LNCaP clone FGC (cell line): ENCODE measurements at regions not wholly inside any gene's neighbourhood (a gene's known extent, or its start where the extent isn't known, plus 50 kb on each side); places are given as distances from the start of the nearest gene placed in this dataset.

Experiments used
- DNase-seq: peaks from one replicate; pipeline ENCODE4 v3.0.0-alpha.2; 2011; ENCODE audit warnings: low read depth
- H3K4me3 ChIP-seq: 2 replicates; pipeline ENCODE4 v1.5.1; 2011; ENCODE audit warnings: mild to moderate bottlenecking, low read depth, low read length, control low read depth
- TF ChIP-seq, protein P1 (sequence below): IDR thresholded peaks from 2 replicates; pipeline ENCODE4 v1.5.1; 2012; ENCODE audit warnings: mild to moderate bottlenecking; ENCODE audit not compliant: control insufficient read depth, insufficient read depth; ENCODE audit errors: extremely low read depth

DNA sequence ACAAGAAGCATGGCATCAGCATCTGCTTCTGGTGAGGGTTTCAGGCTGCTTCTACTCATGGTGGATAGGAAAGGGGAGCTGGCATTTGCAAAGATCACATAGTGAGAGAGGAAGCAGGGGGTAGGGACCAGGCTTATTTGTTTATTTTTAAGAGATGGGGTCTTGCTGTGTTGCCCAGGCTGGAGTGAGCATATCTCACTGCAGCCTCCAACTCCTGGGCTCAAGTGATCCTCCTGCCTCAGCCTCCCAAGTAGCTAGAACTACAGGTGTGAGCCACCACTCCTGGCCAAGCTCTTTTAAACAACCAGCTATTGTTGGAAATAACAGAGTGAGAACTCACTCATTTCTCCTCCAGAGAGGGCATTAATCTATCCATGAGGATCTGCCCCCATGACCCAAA lies 138.8 kb upstream of the FOXN2 start:
- DNase-seq, result no peak
- no peak overlapping the region for H3K4me3 ChIP-seq
- TF ChIP-seq, protein P1, sequence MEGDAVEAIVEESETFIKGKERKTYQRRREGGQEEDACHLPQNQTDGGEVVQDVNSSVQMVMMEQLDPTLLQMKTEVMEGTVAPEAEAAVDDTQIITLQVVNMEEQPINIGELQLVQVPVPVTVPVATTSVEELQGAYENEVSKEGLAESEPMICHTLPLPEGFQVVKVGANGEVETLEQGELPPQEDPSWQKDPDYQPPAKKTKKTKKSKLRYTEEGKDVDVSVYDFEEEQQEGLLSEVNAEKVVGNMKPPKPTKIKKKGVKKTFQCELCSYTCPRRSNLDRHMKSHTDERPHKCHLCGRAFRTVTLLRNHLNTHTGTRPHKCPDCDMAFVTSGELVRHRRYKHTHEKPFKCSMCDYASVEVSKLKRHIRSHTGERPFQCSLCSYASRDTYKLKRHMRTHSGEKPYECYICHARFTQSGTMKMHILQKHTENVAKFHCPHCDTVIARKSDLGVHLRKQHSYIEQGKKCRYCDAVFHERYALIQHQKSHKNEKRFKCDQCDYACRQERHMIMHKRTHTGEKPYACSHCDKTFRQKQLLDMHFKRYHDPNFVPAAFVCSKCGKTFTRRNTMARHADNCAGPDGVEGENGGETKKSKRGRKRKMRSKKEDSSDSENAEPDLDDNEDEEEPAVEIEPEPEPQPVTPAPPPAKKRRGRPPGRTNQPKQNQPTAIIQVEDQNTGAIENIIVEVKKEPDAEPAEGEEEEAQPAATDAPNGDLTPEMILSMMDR, result no peak

DNA sequence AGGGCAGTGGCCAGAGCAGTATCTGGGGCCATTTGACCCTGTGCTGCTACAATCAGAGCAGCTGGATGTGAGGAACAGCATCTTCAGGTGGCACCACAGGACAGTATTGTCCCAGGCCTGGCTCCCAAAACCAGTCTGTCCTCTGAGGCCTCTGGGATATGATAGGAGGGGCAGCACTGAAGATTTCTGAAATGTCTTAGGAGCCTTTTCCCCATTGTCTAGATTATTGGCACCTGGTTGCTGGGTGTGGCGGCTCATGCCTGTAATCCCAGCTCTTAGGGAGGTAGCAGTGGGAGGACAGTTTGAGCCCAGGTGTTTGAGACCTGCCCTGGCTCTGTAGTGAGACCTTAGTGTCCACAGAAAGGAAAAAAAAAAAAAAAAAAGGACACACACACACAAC lies 137.6 kb upstream of the FOXN2 start:
- TF ChIP-seq, protein P1, result no peak
- no peak overlapping the region for H3K4me3 ChIP-seq
- DNase-seq, result no peak

DNA sequence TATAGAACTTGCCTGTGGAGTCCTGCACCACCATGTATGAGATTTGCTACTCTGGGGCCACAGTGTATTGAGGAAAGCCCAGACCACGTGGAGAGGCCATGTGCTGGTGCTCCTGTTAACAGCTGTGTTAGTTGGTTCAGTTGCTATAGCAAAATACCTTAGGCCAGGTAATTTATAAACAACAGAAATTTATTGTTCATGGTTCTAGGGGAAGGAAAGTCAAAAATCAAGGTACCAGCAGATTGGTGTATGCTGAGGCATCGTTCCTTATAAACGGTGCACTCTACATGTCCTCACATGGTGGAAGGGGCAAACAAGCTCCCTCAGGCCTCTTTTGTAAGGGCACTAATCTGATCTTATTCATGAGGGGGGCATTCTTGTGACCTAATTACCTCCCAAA lies 135.9 kb upstream of the FOXN2 start:
- no peak overlapping the region for H3K4me3 ChIP-seq
- TF ChIP-seq, protein P1, result no peak
- DNase-seq, result no peak

DNA sequence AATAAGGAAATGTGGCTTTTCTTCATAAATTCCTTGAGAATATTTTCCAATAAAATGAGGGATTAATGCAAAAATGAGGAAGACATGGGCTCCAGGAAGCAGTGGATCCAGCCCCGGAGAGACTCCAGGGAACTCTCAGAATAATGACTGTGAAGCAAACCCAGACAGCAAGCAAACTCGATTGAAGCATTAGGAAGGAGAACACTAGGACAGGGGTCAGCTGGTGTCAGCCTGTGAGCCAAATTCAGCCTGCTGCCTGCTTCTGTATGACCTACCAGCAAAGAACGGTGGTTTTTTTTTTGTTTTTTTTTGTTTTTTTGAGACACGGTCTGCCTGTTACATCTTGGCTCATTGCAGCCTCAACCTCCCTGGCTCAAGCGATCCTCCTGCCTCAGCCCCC lies 133.9 kb upstream of the FOXN2 start:
- H3K4me3 ChIP-seq, result no peak overlapping the region
- TF ChIP-seq, protein P1, result no peak
- no peak for DNase-seq

DNA sequence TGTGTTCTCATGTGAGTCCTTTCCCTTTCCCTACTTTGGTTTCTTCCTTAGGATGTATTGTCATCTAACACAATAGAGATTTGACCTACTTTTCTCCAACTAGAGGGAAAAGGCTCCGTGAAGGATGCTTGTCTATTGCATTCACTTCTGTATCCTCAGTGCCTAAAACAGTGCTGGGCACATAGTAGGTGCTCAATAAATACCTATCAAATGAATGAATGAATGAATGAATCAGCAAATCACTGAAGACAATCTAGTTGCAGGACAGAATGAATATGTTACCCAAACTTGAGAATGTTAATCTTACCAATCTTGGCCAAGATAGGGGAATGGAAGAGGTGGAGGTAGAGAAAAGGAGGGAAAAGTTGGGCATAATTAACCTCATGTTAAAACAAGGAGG lies 131.2 kb upstream of the FOXN2 start:
- no peak overlapping the region for H3K4me3 ChIP-seq
- TF ChIP-seq, protein P1, result no peak
- no peak for DNase-seq

GRCh38 chr2:48183991-48184390 lies 130.5 kb upstream of the FOXN2 start:
- no peak overlapping the region for H3K4me3 ChIP-seq
- DNase-seq, result no peak
- TF ChIP-seq, protein P1, result no peak

DNA sequence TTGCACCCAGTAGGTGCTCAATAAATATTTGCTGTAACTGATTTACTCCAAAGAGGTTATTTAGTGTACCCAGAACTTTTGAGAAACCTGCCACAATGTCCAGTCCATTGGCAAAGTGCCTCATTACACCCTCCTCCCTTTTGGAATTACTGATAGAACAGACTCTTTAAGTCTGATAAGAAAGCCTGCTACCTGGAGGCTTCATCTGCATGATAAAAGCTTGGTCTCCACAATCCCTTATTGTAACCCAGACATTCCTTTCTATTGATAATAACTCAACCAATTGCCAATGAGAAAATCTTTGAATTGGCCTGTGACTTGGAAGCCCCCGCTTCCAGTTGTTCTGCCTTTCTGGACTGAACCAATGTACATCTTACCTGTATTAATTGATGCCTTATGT lies 127.0 kb upstream of the FOXN2 start:
- DNase-seq, result no peak
- TF ChIP-seq, protein P1, result no peak
- H3K4me3 ChIP-seq, result no peak overlapping the region
